ENCODE measurements at regions not wholly inside any gene's neighbourhood (a gene's known extent, or its start where the extent isn't known, plus 50 kb on each side); places are given as distances from the start of the nearest gene placed in this dataset.

DNA sequence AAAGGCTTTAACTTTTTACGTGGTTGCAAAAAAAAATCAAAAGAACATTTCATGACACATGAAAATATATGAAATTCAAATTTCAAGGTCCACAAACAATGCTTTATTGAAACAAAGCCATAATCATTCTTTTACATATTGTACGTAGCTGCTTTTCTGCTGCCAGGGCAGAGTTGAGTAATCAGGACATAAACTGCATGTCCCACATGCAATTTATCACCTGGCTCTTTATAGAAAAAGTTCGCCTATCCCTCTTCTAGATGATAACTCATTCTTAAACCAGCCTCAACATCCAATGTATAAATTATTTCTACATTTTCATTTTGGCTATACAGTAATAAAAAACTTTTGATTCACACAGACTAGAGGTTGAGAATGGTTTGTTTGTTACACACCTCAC is 154.9 kb downstream of the AXIN2 start:
- no peaks in the 10 kb centered on the region for H4K20me1 ChIP-seq (ENCODE audit: control insufficient read depth, insufficient read depth, low read length, poor library complexity, severe bottlenecking)
- Mint-ChIP-seq H3K27ac (no peak overlapping the region), H3K27me3 (peaks cover 11% of the 10 kb centered on the region), H3K9me3 (ENCODE audit: insufficient read depth) (no peaks in the 10 kb centered on the region), H3K4me1 (no peaks in the 10 kb centered on the region), H3K4me3 (no peak overlapping the region)
- H3K4me3 ChIP-seq (ENCODE audit: control extremely low read depth in 1 of 5, extremely low read depth in 1 of 5, insufficient read depth in 1 of 5, low read depth in 2 of 5, low read length in 4 of 5), result no peak overlapping the region
- DNase-seq (no peak), ATAC-seq (ENCODE audit: low read depth) (no peak)
- 100% methylated on average over 1 of the region's 3 CpGs for WGBS (ENCODE audit: insufficient coverage)
- intact Hi-C loops (cut with micrococcal nuclease), result no loop called here
- no peaks in the 10 kb centered on the region for H3K36me3 ChIP-seq (replicated peaks in 1 of 2; ENCODE audit: control extremely low read depth in 1 of 2, control insufficient read depth in 1 of 2, extremely low read depth in 1 of 2, insufficient read depth in 2 of 2, low read length in 1 of 2)
- peaks cover 0 to 3% (median 0%) of the 10 kb centered on the region in 3 donors for H3K9me3 ChIP-seq (ENCODE audit: control extremely low read depth in 1 of 3, control insufficient read depth in 2 of 3, insufficient read depth in 1 of 3, low read length in 2 of 3)
- H3K79me2 ChIP-seq (ENCODE audit: control insufficient read depth, insufficient read depth, low read length), result no peaks in the 10 kb centered on the region
- no peak overlapping the region for H3K27ac ChIP-seq (ENCODE audit: low read length in 2 of 2)
- ChIA-PET POLR2A (no interaction called here), CTCF (no interaction called here)
- no peak overlapping the region for H3K4me2 ChIP-seq (replicated peaks; ENCODE audit: low read depth, low read length, poor library complexity, severe bottlenecking)
- H3K27me3 ChIP-seq (replicated peaks in 1 of 4; ENCODE audit: control extremely low read depth in 1 of 4, control insufficient read depth in 3 of 4, insufficient read depth in 4 of 4, low read length in 3 of 4), result peaks cover 0 to 3% (median 0%) of the 10 kb centered on the region in 4 experiments
- H3K4me1 ChIP-seq (ENCODE audit: control insufficient read depth in 2 of 2, insufficient read depth in 2 of 2, low read length in 2 of 2), result no peaks in the 10 kb centered on the region
- H2AFZ ChIP-seq (ENCODE audit: insufficient read depth, low read depth, low read length, poor library complexity, severe bottlenecking), result no peak overlapping the region
- no peak for TF ChIP-seq EZH2 (IDR thresholded peaks at IDR 0.05; ENCODE audit: borderline replicate concordance, insufficient read depth, low read depth, low read length, poor library complexity, severe bottlenecking)
- TF ChIP-seq, protein P1, sequence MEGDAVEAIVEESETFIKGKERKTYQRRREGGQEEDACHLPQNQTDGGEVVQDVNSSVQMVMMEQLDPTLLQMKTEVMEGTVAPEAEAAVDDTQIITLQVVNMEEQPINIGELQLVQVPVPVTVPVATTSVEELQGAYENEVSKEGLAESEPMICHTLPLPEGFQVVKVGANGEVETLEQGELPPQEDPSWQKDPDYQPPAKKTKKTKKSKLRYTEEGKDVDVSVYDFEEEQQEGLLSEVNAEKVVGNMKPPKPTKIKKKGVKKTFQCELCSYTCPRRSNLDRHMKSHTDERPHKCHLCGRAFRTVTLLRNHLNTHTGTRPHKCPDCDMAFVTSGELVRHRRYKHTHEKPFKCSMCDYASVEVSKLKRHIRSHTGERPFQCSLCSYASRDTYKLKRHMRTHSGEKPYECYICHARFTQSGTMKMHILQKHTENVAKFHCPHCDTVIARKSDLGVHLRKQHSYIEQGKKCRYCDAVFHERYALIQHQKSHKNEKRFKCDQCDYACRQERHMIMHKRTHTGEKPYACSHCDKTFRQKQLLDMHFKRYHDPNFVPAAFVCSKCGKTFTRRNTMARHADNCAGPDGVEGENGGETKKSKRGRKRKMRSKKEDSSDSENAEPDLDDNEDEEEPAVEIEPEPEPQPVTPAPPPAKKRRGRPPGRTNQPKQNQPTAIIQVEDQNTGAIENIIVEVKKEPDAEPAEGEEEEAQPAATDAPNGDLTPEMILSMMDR (IDR thresholded peaks at IDR 0.05), result no peak
- no peak overlapping the region for H3K9ac ChIP-seq (ENCODE audit: low read length)

DNA sequence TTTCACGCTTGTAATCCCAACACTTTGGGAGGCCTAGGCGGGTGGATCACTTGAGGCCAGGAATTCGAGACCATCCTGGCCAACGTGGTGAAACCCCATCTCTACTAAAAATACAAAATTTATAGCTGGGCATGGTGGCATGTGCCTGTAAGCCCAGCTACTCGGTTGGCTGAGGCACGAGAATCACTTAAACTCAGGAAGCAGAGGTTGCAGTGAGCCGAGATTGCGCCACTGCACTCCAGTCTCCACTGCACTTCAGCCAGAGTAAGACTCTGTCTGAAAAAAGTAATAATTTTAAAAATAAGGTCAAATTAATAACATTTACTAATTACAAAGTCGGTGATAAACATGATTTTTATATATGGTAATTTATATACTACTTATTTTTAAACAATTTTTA is 155.9 kb downstream of the AXIN2 start:
- Mint-ChIP-seq H3K27me3 (peaks cover 18% of the 10 kb centered on the region), H3K9me3 (ENCODE audit: insufficient read depth) (no peaks in the 10 kb centered on the region), H3K4me3 (no peak overlapping the region), H3K27ac (no peak overlapping the region), H3K4me1 (no peaks in the 10 kb centered on the region)
- ChIA-PET POLR2A (no interaction called here), CTCF (no interaction called here)
- H4K20me1 ChIP-seq (ENCODE audit: control insufficient read depth, insufficient read depth, low read length, poor library complexity, severe bottlenecking), result no peaks in the 10 kb centered on the region
- no peak overlapping the region for H3K4me2 ChIP-seq (replicated peaks; ENCODE audit: low read depth, low read length, poor library complexity, severe bottlenecking)
- H3K9ac ChIP-seq (ENCODE audit: low read length), result no peak overlapping the region
- intact Hi-C loops (cut with micrococcal nuclease), result no loop called here
- WGBS (ENCODE audit: insufficient coverage), result 84% methylated on average over 4 of the region's 9 CpGs
- H3K27ac ChIP-seq (ENCODE audit: low read length in 2 of 2), result no peak overlapping the region
- H3K36me3 ChIP-seq (replicated peaks in 1 of 2; ENCODE audit: control extremely low read depth in 1 of 2, control insufficient read depth in 1 of 2, extremely low read depth in 1 of 2, insufficient read depth in 2 of 2, low read length in 1 of 2), result no peaks in the 10 kb centered on the region
- H3K79me2 ChIP-seq (ENCODE audit: control insufficient read depth, insufficient read depth, low read length), result no peaks in the 10 kb centered on the region
- DNase-seq, result no peak
- no peaks in the 10 kb centered on the region for H3K9me3 ChIP-seq (ENCODE audit: control extremely low read depth in 1 of 3, control insufficient read depth in 2 of 3, insufficient read depth in 1 of 3, low read length in 2 of 3)
- H3K4me1 ChIP-seq (ENCODE audit: control insufficient read depth in 2 of 2, insufficient read depth in 2 of 2, low read length in 2 of 2), result no peaks in the 10 kb centered on the region
- TF ChIP-seq, protein P1 (IDR thresholded peaks at IDR 0.05), result no peak
- TF ChIP-seq EZH2 (IDR thresholded peaks at IDR 0.05; ENCODE audit: borderline replicate concordance, insufficient read depth, low read depth, low read length, poor library complexity, severe bottlenecking), result no peak
- H3K27me3 ChIP-seq (replicated peaks in 1 of 4; ENCODE audit: control extremely low read depth in 1 of 4, control insufficient read depth in 3 of 4, insufficient read depth in 4 of 4, low read length in 3 of 4), result peaks cover 0 to 3% (median 0%) of the 10 kb centered on the region in 4 experiments
- no peak for ATAC-seq (ENCODE audit: low read depth)
- H2AFZ ChIP-seq (ENCODE audit: insufficient read depth, low read depth, low read length, poor library complexity, severe bottlenecking), result no peak overlapping the region
- no peak overlapping the region for H3K4me3 ChIP-seq (ENCODE audit: control extremely low read depth in 1 of 5, extremely low read depth in 1 of 5, insufficient read depth in 1 of 5, low read depth in 2 of 5, low read length in 4 of 5)
